DND-41 (cell line): ENCODE measurements at regions not wholly inside any gene's neighbourhood (a gene's known extent, or its start where the extent isn't known, plus 50 kb on each side); places are given as distances from the start of the nearest gene placed in this dataset.

ENCODE experiments used
- ATAC-seq: fragments of 200-7000 bp; cut with Tn5 transposase; 3 replicates; pipeline ENCODE4 v1.9.1; 2021; ENCODE audit warnings: low read depth; ENCODE audit not compliant: insufficient read depth
- DNase-seq: peaks from one replicate; pipeline ENCODE4 v3.0.0-alpha.2; 2020
- H2AFZ ChIP-seq: 2 replicates; pipeline ENCODE4 v1.6.0; 2012; ENCODE audit warnings: low read depth, low read length
- H3K27ac ChIP-seq: 2 replicates; pipeline ENCODE4 v1.5.1; 2012; ENCODE audit warnings: low read length, inconsistent platforms
- H3K27me3 ChIP-seq: fragments of 200-600 bp; sonication (generic); 2 replicates; pipeline ENCODE4 v1.6.0; 2012; ENCODE audit warnings: low read length, mild to moderate bottlenecking, inconsistent platforms; ENCODE audit not compliant: insufficient read depth, poor library complexity
- H3K36me3 ChIP-seq: 2 replicates; pipeline ENCODE4 v1.5.1; 2012; ENCODE audit warnings: low read length, inconsistent platforms; ENCODE audit not compliant: insufficient read depth
- H3K4me1 ChIP-seq: 2 replicates; pipeline ENCODE4 v1.5.1; 2012; ENCODE audit warnings: mild to moderate bottlenecking, low read length; ENCODE audit not compliant: insufficient read depth
- H3K4me2 ChIP-seq: 2 replicates; pipeline ENCODE4 v1.6.0; 2012; ENCODE audit warnings: mild to moderate bottlenecking, moderate library complexity, low read length, inconsistent platforms; ENCODE audit not compliant: insufficient read depth
- H3K4me3 ChIP-seq, 2 experiments: fragments of 200-600 bp in 1 of 2; shearing (Covaris generic) in 1 of 2; 2 replicates each; pipeline ENCODE4 v1.5.1; 2012 to 2016; ENCODE audit warnings: inconsistent platforms in 2 of 2, low read length in 2 of 2, mild to moderate bottlenecking in 2 of 2, low read depth in 1 of 2, moderate library complexity in 1 of 2
- H3K79me2 ChIP-seq: 2 replicates; pipeline ENCODE4 v1.6.0; 2012; ENCODE audit warnings: low read length, inconsistent platforms; ENCODE audit not compliant: insufficient read depth
- H3K9ac ChIP-seq: 2 replicates; pipeline ENCODE4 v1.6.0; 2012; ENCODE audit warnings: low read depth, mild to moderate bottlenecking, inconsistent platforms, low read length, moderate library complexity
- H3K9me3 ChIP-seq: 2 replicates; pipeline ENCODE4 v1.5.1; 2012; ENCODE audit warnings: low read length, moderate library complexity, mild to moderate bottlenecking, inconsistent platforms; ENCODE audit not compliant: insufficient read depth, severe bottlenecking
- H4K20me1 ChIP-seq: 2 replicates; pipeline ENCODE4 v1.6.0; 2012; ENCODE audit warnings: low read length; ENCODE audit not compliant: insufficient read depth
- CTCF ChIP-seq: IDR thresholded peaks from 2 replicates; pipeline ENCODE4 v1.5.1; 2012; ENCODE audit warnings: borderline replicate concordance, low read length, moderate library complexity, mild to moderate bottlenecking; ENCODE audit not compliant: poor library complexity, severe bottlenecking; ENCODE audit errors: extremely low read depth
- EZH2 ChIP-seq: IDR thresholded peaks from 3 replicates; pipeline ENCODE4 v1.6.1; 2012; ENCODE audit warnings: borderline replicate concordance, low read depth, mild to moderate bottlenecking, moderate library complexity, low read length, inconsistent platforms; ENCODE audit not compliant: severe bottlenecking

GRCh38 chr9:20276762-20277161 is 345.5 kb downstream of the MLLT3 start:
- H3K79me2 ChIP-seq: no peaks in the 10 kb centered on the region
- H3K4me1 ChIP-seq: no peaks in the 10 kb centered on the region
- H3K4me2 ChIP-seq: no peak overlapping the region
- H4K20me1 ChIP-seq: no peaks in the 10 kb centered on the region
- no peak for ATAC-seq
- no peak overlapping the region for H3K9ac ChIP-seq
- no peaks in the 10 kb centered on the region for H3K27me3 ChIP-seq
- no peaks in the 10 kb centered on the region for H3K36me3 ChIP-seq
- H3K27ac ChIP-seq: no peak overlapping the region
- H2AFZ ChIP-seq: no peak overlapping the region
- DNase-seq: no peak
- H3K9me3 ChIP-seq: peaks cover 9% of the 10 kb centered on the region
- no peak overlapping the region for H3K4me3 ChIP-seq
- no peak for TF ChIP-seq CTCF
- no peak for TF ChIP-seq EZH2

DNA sequence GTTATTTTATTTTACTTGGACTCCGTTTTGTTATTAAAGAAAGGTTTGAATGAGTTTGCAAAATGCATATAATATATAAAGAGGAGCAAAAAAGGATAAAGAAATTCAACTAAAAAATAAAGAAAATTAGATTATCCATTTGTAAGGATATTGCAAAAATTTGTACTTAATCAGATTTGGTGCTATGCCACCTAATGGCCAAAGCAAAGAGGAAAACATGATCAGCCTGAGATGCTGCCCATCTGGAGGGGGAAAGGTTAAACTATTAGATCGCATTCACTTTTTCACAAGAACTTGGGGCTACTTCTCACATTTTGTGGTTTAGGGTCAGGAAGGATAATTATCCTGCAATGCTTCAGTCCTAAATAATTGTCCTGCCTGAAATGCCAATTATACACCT is 350.6 kb downstream of the MLLT3 start:
- no peaks in the 10 kb centered on the region for H3K27me3 ChIP-seq
- no peak overlapping the region for H3K9ac ChIP-seq
- H3K27ac ChIP-seq: no peak overlapping the region
- no peak overlapping the region for H3K4me3 ChIP-seq
- DNase-seq (no peak), ATAC-seq (no peak)
- no peaks in the 10 kb centered on the region for H4K20me1 ChIP-seq
- no peaks in the 10 kb centered on the region for H3K79me2 ChIP-seq
- H2AFZ ChIP-seq: no peak overlapping the region
- H3K36me3 ChIP-seq: no peaks in the 10 kb centered on the region
- peaks cover 9% of the 10 kb centered on the region; the same call in 1 of the 2 replicates for H3K4me1 ChIP-seq
- no peak overlapping the region for H3K4me2 ChIP-seq
- TF ChIP-seq CTCF (peak; percentile 41), EZH2 (no peak)
- H3K9me3 ChIP-seq: peaks cover 6% of the 10 kb centered on the region

DNA sequence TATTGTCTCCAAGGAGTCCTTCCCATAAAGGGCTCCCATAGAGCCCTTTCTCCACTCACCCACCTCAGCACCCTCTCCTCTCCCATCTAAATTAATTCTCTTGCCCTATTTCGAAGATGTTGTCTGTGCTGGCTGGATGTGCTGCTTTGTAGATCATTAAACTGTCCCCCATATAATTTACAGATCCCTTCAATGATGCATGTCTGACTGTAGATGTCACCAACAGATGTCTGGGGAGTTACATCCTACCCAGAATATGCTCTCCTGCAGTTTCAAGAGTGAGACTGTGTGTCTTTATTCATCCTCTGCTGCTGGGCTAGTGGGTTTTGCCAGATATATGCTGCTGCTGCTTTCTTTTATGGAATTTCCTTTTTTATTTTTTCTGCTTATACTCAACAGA is 351.2 kb downstream of the MLLT3 start:
- ATAC-seq (peak; percentile 64), DNase-seq (no peak)
- no peaks in the 10 kb centered on the region for H3K36me3 ChIP-seq
- no peak overlapping the region for H3K4me3 ChIP-seq
- H3K79me2 ChIP-seq: no peaks in the 10 kb centered on the region
- H3K9ac ChIP-seq: no peak overlapping the region
- H3K9me3 ChIP-seq: peaks cover 2% of the 10 kb centered on the region
- no peak overlapping the region for H3K27ac ChIP-seq
- H3K4me2 ChIP-seq: no peak overlapping the region
- H3K4me1 ChIP-seq: peaks cover 9% of the 10 kb centered on the region; the same call in 1 of the 2 replicates
- no peaks in the 10 kb centered on the region for H4K20me1 ChIP-seq
- no peaks in the 10 kb centered on the region for H3K27me3 ChIP-seq
- TF ChIP-seq CTCF (peak; percentile 23), EZH2 (no peak)
- H2AFZ ChIP-seq: peak overlapping the region; percentile 51; the same call in 1 of the 2 replicates

GRCh38 chr9:20270161-20270560 is 352.1 kb downstream of the MLLT3 start:
- H3K27me3 ChIP-seq: no peaks in the 10 kb centered on the region
- no peaks in the 10 kb centered on the region for H3K9me3 ChIP-seq
- no peak for DNase-seq
- H3K4me3 ChIP-seq: no peak overlapping the region
- TF ChIP-seq EZH2: no peak
- TF ChIP-seq CTCF: no peak
- H3K4me1 ChIP-seq: peaks cover 9% of the 10 kb centered on the region; the same call in 1 of the 2 replicates
- no peak overlapping the region for H2AFZ ChIP-seq
- no peak overlapping the region for H3K27ac ChIP-seq
- no peaks in the 10 kb centered on the region for H4K20me1 ChIP-seq
- ATAC-seq: no peak
- no peaks in the 10 kb centered on the region for H3K79me2 ChIP-seq
- H3K4me2 ChIP-seq: no peak overlapping the region
- no peaks in the 10 kb centered on the region for H3K36me3 ChIP-seq
- H3K9ac ChIP-seq: no peak overlapping the region
